ENCODE measurements at regions not wholly inside any gene's neighbourhood (a gene's known extent, or its start where the extent isn't known, plus 50 kb on each side); places are given as distances from the start of the nearest gene placed in this dataset.

- no peak for DNase-seq (ENCODE audit: low read depth)
These were observed 460.8 kb upstream of the ARGLU1 start for GRCh38 chr13:107028751-107029150.

- no peak for DNase-seq (ENCODE audit: low read depth)
These were observed 458.1 kb upstream of the ARGLU1 start for GRCh38 chr13:107025991-107026390.

GRCh38 chr13:107023335-107023734 lies 455.4 kb upstream of the ARGLU1 start:
- no peak for DNase-seq (ENCODE audit: low read depth)

- DNase-seq (ENCODE audit: low read depth) = no peak
These were observed 452.5 kb upstream of the ARGLU1 start for GRCh38 chr13:107020393-107020792.

GRCh38 chr13:107018285-107018684 lies 450.3 kb upstream of the ARGLU1 start:
- no peak for DNase-seq (ENCODE audit: low read depth)

GRCh38 chr13:107006661-107007060 lies 438.7 kb upstream of the ARGLU1 start:
- no peak for DNase-seq (ENCODE audit: low read depth)

- DNase-seq (ENCODE audit: low read depth) = no peak
These were observed 437.6 kb upstream of the ARGLU1 start for GRCh38 chr13:107005577-107005976.

DNA sequence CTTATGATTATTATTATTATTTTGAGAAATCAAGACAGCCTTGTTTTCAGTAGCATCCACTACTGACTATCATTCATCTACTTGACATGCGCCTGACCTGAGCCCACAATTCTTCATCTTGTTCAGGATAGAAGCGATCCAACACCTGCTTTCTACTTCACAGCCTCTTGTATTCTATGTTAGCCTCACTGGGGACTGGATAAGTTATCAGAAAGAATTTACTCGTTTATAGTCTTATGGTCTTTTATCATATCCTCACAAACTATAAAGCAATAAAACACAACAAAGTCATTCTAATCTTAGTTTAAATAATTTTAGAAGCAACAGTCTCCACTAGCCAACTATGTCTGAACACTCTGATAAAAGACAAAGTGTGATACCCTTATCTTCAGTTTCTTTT lies 436.0 kb upstream of the ARGLU1 start:
- DNase-seq (ENCODE audit: low read depth) = no peak

GRCh38 chr13:106998664-106999063 lies 430.7 kb upstream of the ARGLU1 start:
- DNase-seq (ENCODE audit: low read depth) = no peak

DNA sequence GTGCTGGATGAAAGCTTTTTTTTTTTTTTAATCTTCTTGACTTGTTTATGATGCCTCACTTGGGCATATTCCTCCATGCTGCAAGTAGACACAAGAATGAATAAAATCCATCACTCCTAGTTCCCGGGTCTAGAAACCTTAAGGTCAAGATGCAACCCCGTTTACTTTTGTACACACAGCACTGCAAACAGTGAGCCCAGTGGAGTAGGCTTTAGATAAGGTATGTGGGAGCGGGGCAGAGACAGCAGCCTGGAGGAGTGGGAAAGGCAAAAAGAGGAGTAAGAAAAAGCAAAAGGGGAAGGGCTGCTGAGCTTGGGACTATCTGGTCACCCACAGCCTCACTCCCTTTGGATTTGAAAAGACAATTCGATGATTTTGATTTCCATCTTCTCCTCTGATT lies 429.8 kb upstream of the ARGLU1 start:
- DNase-seq (ENCODE audit: low read depth) = no peak

DNA sequence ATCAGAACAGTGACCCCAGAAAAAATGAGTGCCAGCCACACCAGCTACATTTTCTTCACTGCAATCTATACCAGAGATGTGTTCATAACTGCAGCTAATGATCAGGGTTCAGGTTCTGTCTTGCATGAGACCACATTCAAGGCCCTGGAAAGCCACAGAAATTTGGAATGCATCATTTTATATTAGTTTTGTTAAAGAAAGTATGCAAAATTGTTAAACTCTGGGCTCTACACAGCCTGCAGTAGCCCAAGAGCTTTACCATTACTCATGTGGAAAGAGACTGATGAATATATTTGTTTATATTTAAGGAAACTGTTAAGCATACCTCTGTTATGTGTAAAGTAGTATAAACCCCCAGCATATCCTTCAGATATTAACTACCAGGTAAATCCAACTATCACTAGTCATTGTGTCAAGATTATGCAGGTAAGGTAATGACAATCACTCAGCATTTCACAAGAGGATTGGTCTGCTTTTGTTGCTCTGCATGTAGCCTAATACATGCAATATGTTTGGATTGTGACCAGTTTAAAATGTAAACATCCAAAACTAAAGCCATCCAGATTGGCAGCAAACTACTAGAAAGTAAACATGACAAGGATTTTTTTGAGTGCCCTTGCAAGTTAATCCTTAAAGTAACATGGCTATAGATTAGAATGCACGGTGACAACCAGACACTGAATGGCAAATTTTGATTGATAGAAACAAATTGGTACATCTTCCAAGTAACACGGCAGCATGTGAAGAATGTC lies 429.1 kb upstream of the ARGLU1 start:
- no peak for DNase-seq (ENCODE audit: low read depth)

DNA sequence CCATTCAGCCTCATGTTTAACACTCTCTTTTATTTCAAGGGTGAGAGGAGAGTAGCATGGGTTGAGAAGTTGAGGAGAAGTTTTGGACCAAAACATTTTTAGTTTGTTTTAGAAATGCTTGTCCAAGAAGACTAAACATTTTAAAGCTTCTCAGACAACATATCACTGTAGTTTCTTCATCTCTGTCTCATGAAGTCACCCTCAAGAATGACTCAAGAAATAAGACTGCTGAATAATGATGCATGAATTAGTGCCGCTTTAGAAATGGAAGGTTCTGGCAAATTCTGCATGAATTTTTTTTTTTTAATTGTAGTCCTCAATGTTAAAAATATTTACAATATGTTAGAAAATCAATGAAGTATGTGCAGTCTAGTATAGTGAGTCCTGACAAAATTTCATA lies 422.7 kb upstream of the ARGLU1 start:
- DNase-seq (ENCODE audit: low read depth) = no peak

DNA sequence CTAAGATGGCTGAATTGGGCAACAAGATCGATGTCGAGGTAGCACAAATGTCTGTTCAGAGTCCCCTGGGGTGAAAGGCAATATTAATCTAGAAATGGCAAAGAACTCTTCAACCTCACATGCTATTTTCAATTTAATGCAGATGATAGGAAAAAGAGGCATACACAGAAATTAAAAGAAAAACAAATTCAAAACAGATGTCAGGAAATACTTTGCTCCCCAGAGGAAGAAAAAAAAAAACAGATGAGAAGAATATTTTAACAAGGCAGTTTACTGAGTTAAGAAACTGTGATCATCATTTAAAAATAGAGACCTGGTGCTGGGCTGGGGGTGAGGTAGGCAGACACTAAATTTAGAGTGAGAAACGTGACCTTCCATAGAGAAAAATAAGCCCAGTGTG lies 421.9 kb upstream of the ARGLU1 start:
- no peak for DNase-seq (ENCODE audit: low read depth)

GRCh38 chr13:106987427-106987785 lies 419.5 kb upstream of the ARGLU1 start:
- DNase-seq (ENCODE audit: low read depth) = no peak

DNA sequence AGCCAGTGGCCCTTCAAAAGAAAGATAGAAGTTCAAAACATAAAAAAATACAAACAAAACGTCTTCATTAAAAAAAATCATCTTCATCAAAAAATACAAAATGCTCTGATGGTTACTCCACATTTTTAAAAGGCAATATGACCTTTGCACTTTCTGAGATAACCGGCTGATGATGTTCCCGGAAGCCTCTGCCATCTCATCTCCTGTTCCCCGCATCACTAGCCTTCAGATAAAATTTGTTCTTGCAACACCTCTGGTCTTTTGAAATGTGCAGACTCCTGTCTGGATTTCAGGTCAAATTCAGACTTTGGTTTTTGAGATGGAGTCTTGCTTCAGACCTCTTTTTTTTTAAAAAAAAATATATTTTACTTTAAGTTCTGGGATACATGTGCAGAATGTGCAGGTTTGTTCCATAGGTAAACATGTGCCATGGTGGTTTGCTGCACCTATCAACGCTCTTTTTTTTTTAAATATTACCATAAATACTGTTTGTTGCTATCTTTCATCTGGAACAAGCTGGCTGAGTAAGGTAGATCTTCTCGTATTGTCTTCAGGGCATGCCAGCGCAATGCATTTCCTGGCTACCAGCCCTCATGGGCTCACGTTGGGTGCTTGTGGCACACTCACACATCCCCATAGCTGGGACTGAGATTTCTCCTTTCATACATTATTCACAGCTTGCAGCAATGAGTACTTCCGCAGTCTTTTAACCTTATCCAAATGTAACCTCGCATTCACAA lies 418.9 kb upstream of the ARGLU1 start:
- DNase-seq (ENCODE audit: low read depth) = no peak

DNA sequence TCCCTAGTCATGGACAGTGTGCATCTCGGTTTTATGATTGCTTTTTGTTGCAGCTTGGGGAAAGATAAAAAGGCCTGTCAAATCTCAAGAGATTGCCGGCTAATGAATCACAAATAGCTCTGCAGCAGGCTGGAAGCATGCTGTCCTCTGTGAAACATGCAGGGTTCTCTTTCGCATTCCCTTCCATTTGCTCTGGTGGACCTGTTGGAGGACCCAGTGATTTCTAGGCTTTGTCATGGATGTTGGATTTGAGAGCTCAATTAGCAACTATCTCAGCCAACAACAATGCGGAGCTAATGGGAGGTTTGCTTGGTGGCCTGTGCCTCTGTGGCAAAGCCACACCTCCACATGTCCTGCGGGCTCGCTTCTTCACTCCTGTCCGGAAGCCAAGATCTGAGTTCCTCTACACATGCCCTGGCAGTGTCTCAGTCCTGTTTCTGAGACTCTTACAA lies 418.1 kb upstream of the ARGLU1 start:
- no peak for DNase-seq (ENCODE audit: low read depth)

GRCh38 chr13:106985481-106985880 lies 417.5 kb upstream of the ARGLU1 start:
- no peak for DNase-seq (ENCODE audit: low read depth)

DNA sequence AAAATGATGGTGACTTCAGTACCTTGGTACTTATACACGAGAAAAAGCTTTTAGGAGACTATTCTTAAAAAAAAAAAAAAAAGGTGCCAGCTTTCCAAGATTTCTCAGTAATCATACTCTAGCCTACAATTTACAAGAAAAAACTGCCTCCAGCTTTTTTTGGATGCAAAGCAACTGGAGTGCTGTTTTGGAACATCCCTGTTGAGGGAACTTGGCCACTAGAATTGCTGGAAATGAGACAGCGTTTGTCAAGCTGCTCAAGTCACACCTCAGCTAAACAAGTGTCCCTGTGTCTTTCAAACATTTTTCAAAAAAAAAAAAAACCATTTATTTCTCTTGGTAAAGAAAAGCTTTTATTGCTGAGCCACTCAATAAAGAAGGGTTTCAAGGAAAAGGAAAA lies 413.1 kb upstream of the ARGLU1 start:
- no peak for DNase-seq (ENCODE audit: low read depth)

- no peak for DNase-seq (ENCODE audit: low read depth)
These were observed 399.5 kb upstream of the ARGLU1 start for GRCh38 chr13:106967391-106967790.

DNA sequence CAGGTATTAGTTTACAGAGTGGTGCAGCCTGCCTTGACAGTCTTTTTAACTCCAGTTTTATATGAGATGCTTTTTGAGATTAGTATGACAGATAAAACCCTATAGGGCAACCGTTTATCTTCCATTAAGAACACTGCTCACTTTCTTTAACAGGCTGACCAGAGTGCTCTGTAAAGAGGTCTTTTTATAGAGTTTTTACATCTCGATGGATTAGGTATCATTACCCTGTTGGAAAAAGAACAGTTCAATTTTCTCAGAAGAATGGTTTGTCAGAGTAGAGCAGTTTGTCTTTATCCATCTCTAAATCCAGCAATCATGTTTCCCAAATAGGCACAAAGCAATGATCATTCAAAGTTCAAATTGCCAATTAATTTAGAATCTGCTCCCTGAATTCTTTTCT lies 395.2 kb upstream of the ARGLU1 start:
- no peak for DNase-seq (ENCODE audit: low read depth)

DNA sequence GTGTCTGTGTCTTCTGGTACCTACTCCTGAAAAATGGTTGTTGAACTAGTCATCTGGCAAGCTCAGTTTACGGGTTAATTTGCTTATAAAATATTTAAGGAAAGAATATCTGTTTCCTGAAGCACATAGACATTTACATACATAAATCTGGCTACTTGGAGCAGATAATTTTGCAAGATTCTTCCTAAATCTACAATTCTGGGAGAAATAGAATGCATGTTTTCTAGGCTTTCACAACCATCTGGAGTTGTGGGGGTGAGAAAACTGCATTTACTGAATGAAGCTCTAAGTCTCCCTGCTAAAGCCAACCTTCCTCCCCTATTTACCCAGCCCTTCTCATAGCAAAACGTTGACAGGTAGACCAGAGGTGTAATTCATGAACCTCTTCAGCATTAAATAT lies 393.7 kb upstream of the ARGLU1 start:
- no peak for DNase-seq (ENCODE audit: low read depth)

DNA sequence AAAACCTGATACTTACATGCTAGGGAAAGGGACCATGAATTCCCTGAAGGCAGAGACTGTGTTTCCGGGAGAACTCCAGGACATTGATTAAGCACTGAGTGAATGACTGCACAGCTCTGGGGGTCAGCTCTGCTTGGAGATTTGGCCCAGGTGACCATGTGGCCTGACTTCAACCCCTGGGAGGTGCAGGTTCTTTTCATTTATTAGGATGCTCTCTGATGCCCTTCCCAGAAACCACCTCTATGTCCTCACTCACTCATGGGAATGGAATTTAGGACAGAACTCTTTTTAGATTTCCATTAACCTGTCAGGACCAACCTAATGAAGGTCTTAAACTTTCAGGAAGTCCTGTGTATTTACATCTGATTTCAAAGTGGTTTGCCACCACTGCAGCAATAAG lies 393.3 kb upstream of the ARGLU1 start:
- DNase-seq (ENCODE audit: low read depth) = no peak

GRCh38 chr13:106958621-106959048 lies 390.7 kb upstream of the ARGLU1 start:
- DNase-seq (ENCODE audit: low read depth) = no peak

GRCh38 chr13:106942563-106942962 lies 374.6 kb upstream of the ARGLU1 start:
- no peak for DNase-seq (ENCODE audit: low read depth)
